Endothelial cell of umbilical vein (primary cell): ENCODE measurements at regions not wholly inside any gene's neighbourhood (a gene's known extent, or its start where the extent isn't known, plus 50 kb on each side); places are given as distances from the start of the nearest gene placed in this dataset.

Experiments
- CTCF ChIP-seq, 2 donors: IDR thresholded peaks; 1 replicate in 1 of 2; 2 replicates in 1 of 2; pipeline ENCODE4 v1.5.1; 2011; ENCODE audit warnings: low read length in 2 of 2, mild to moderate bottlenecking in 2 of 2, moderate library complexity in 2 of 2, control low read depth in 1 of 2, inconsistent platforms in 1 of 2, low read depth in 1 of 2; ENCODE audit not compliant: insufficient read depth in 1 of 2; ENCODE audit errors: extremely low read depth in 1 of 2
- FOS ChIP-seq: IDR thresholded peaks from 2 replicates; pipeline ENCODE4 v1.6.1; 2011; ENCODE audit warnings: mild to moderate bottlenecking, low read length, moderate library complexity, borderline replicate concordance; ENCODE audit not compliant: insufficient read depth
- JUN ChIP-seq: IDR thresholded peaks from 2 replicates; pipeline ENCODE4 v1.6.1; 2011; ENCODE audit warnings: borderline replicate concordance, low read depth; ENCODE audit not compliant: insufficient read length, insufficient read depth
- MAX ChIP-seq: IDR thresholded peaks from 2 replicates; pipeline ENCODE4 v1.6.1; 2011; ENCODE audit not compliant: insufficient read depth, insufficient read length
- MYC ChIP-seq: IDR thresholded peaks from one replicate; pipeline ENCODE4 v1.6.1; 2011; ENCODE audit warnings: mild to moderate bottlenecking, low read depth, low read length
- POLR2A ChIP-seq: IDR thresholded peaks from 2 replicates; pipeline ENCODE4 v1.6.1; 2012; ENCODE audit warnings: low read depth, mild to moderate bottlenecking, control low read depth, low read length
- POLR2AphosphoS5 ChIP-seq: IDR thresholded peaks from 2 replicates; pipeline ENCODE4 v1.6.1; 2012; ENCODE audit warnings: low read depth, mild to moderate bottlenecking, control low read depth, low read length, moderate library complexity; ENCODE audit not compliant: insufficient read depth

- no peak for TF ChIP-seq POLR2A
- TF ChIP-seq CTCF (IDR thresholded peaks at IDR 0.05; ENCODE audit: extremely low read depth in 1 of 2, insufficient read depth in 1 of 2, low read depth in 1 of 2, low read length in 2 of 2): no peak
- no peak for TF ChIP-seq MAX
- TF ChIP-seq POLR2AphosphoS5: no peak
- TF ChIP-seq FOS: no peak
- no peak for TF ChIP-seq MYC
- no peak for TF ChIP-seq JUN
These were observed 73.1 kb upstream of the EZR start for GRCh38 chr6:158892266-158892665.
